LNCaP clone FGC (cell line): ENCODE measurements at regions not wholly inside any gene's neighbourhood (a gene's known extent, or its start where the extent isn't known, plus 50 kb on each side); places are given as distances from the start of the nearest gene placed in this dataset.

Experiments
- DNase-seq: peaks from one replicate; pipeline ENCODE4 v3.0.0-alpha.2; 2011; ENCODE audit warnings: low read depth
- H3K4me3 ChIP-seq: 2 replicates; pipeline ENCODE4 v1.5.1; 2011; ENCODE audit warnings: mild to moderate bottlenecking, low read depth, low read length, control low read depth
- CTCF ChIP-seq: IDR thresholded peaks from 2 replicates; pipeline ENCODE4 v1.5.1; 2012; ENCODE audit warnings: mild to moderate bottlenecking; ENCODE audit not compliant: control insufficient read depth, insufficient read depth; ENCODE audit errors: extremely low read depth

GRCh38 chr7:51482976-51483375 lies 166.4 kb upstream of the COBL start:
- no peak for TF ChIP-seq CTCF
- H3K4me3 ChIP-seq, result no peak overlapping the region
- DNase-seq, result no peak

- TF ChIP-seq CTCF, result no peak
- H3K4me3 ChIP-seq, result no peak overlapping the region
- no peak for DNase-seq
Measured at GRCh38 chr7:51481421-51481820, 164.8 kb upstream of the COBL start.

GRCh38 chr7:51477819-51478218 lies 161.2 kb upstream of the COBL start:
- TF ChIP-seq CTCF, result no peak
- no peak for DNase-seq

GRCh38 chr7:51477323-51477722 lies 160.7 kb upstream of the COBL start:
- no peak overlapping the region for H3K4me3 ChIP-seq
- TF ChIP-seq CTCF, result no peak
- DNase-seq, result no peak

More at GRCh38 chr7:51477819-51478218, 161.2 kb upstream of the COBL start:
- H3K4me3 ChIP-seq, result no peak overlapping the region

GRCh38 chr7:51476026-51476425 lies 159.4 kb upstream of the COBL start:
- no peak overlapping the region for H3K4me3 ChIP-seq
- no peak for TF ChIP-seq CTCF
- DNase-seq, result no peak

- DNase-seq, result no peak
- H3K4me3 ChIP-seq, result no peak overlapping the region
- TF ChIP-seq CTCF, result no peak
Measured at GRCh38 chr7:51472873-51473272, 156.3 kb upstream of the COBL start.

- no peak for TF ChIP-seq CTCF
- no peak overlapping the region for H3K4me3 ChIP-seq
Measured at GRCh38 chr7:51471981-51472296, 155.3 kb upstream of the COBL start.

More at GRCh38 chr7:51471981-51472296, 155.3 kb upstream of the COBL start:
- DNase-seq, result no peak
